K562 (cell line): ENCODE measurements at regions not wholly inside any gene's neighbourhood (a gene's known extent, or its start where the extent isn't known, plus 50 kb on each side); places are given as distances from the start of the nearest gene placed in this dataset.

Experiments
- ATAC-seq: fragments of 200-7000 bp; cut with Tn5 transposase; 3 replicates; pipeline ENCODE4 v1.9.1; 2020; ENCODE audit warnings: moderate library complexity
- BruUV-seq: library from RNA; stranded (reverse); fragments of 400-500 nt; replicated peaks from 2 replicates; lab custom pipeline; 2021; lab: Mats Ljungman, UMichigan
- CTCF ChIA-PET: fragments of 300-600 bp; formaldehyde crosslinking; extraction: SDS; loops from one replicate; lab custom pipeline; 2021; ENCODE audit warnings: low intra/inter-chr PET ratio; lab: Yijun Ruan, JAX
- POLR2A ChIA-PET: fragments of 300-600, 350-650 bp; sonication (Branson Sonifier 250); formaldehyde crosslinking; extraction: SDS; loops from one replicate; lab custom pipeline; 2021; ENCODE audit warnings: antibody characterized with exemption, inconsistent platforms; lab: Yijun Ruan, JAX
- DNase-seq, 4 experiments: peaks; one replicate each; pipeline versions ENCODE4 v3.0.0 to v3.0.0-alpha.2; 2011 to 2018; ENCODE audit warnings: low spot score in 3 of 4, mixed read lengths in 3 of 4; ENCODE audit errors: extremely low read depth in 1 of 4
- FAIRE-seq: peaks from 2 replicates; lab custom pipeline; 2011; peaks lifted over from hg19 to GRCh38; lab: Jason Lieb, UNC
- H2AFZ ChIP-seq: 2 replicates; pipeline ENCODE4 v1.6.0; 2011; ENCODE audit warnings: low read depth, low read length, control low read depth, inconsistent platforms
- H3K27ac ChIP-seq: fragments of 200-600 bp; 3 replicates; pipeline ENCODE4 v1.8.0; 2011; ENCODE audit warnings: low read depth, mild to moderate bottlenecking, control low read depth, inconsistent platforms, low read length, moderate library complexity, mixed read lengths; ENCODE audit errors: extremely low read depth
- H3K27me3 ChIP-seq, 2 experiments: fragments of 300-600 bp in 1 of 2; 2 replicates in 1 of 2; 3 replicates in 1 of 2; pipeline versions ENCODE4 v1.6.0 to v1.8.0; 2011; ENCODE audit warnings: inconsistent platforms in 2 of 2, low read length in 2 of 2, mild to moderate bottlenecking in 1 of 2, mixed read lengths in 1 of 2, moderate library complexity in 1 of 2; ENCODE audit not compliant: control insufficient read depth in 2 of 2, insufficient read depth in 2 of 2
- H3K36me3 ChIP-seq: fragments of 300-600 bp; 3 replicates; pipeline ENCODE4 v1.8.0; 2011; ENCODE audit warnings: mild to moderate bottlenecking, low read length, inconsistent platforms; ENCODE audit not compliant: control insufficient read depth, insufficient read depth
- H3K4me1 ChIP-seq, 2 experiments: fragments of 200-600 bp in 1 of 2; replicated peaks in 1 of 2; 2 replicates in 1 of 2; 3 replicates in 1 of 2; pipeline versions ENCODE4 v1.5.1 to v1.8.0; 2011; ENCODE audit warnings: inconsistent platforms in 2 of 2, low read length in 2 of 2, mild to moderate bottlenecking in 1 of 2, mixed read lengths in 1 of 2, moderate library complexity in 1 of 2; ENCODE audit not compliant: control insufficient read depth in 2 of 2, insufficient read depth in 2 of 2
- H3K4me2 ChIP-seq: 2 replicates; pipeline ENCODE4 v1.6.1; 2011; ENCODE audit warnings: low read length, control low read depth, inconsistent platforms, mixed read lengths; ENCODE audit not compliant: insufficient read depth
- H3K4me3 ChIP-seq: fragments of 200-600 bp; sonication (generic), shearing (Covaris generic); 2 replicates; pipeline ENCODE4 v1.5.1; 2016; ENCODE audit warnings: control low read depth, inconsistent platforms
- H3K79me2 ChIP-seq: fragments of 200-600 bp; 3 replicates; pipeline ENCODE4 v1.8.0; 2011; ENCODE audit warnings: low read length, inconsistent platforms; ENCODE audit not compliant: control insufficient read depth, insufficient read depth
- H3K9ac ChIP-seq, 2 experiments: 2 replicates each; pipeline versions ENCODE4 v1.6.0 to v1.6.1; 2011; ENCODE audit warnings: low read depth in 2 of 2, low read length in 2 of 2, control low read depth in 1 of 2, inconsistent platforms in 1 of 2, mild to moderate bottlenecking in 1 of 2, mixed read lengths in 1 of 2; ENCODE audit not compliant: insufficient read depth in 1 of 2
- H3K9me1 ChIP-seq: one replicate; pipeline ENCODE4 v1.6.0; 2011; ENCODE audit warnings: inconsistent platforms, mild to moderate bottlenecking, low read length, moderate library complexity; ENCODE audit not compliant: control insufficient read depth, insufficient read depth
- H3K9me3 ChIP-seq: replicated peaks from 2 replicates; pipeline ENCODE4 v1.5.1; 2011; ENCODE audit warnings: low read depth, low read length, inconsistent platforms; ENCODE audit not compliant: control insufficient read depth, insufficient read depth
- H4K20me1 ChIP-seq: replicated peaks from 2 replicates; pipeline ENCODE4 v1.6.1; 2011; ENCODE audit warnings: low read length, inconsistent platforms, mixed read lengths; ENCODE audit not compliant: control insufficient read depth, insufficient read depth
- CEBPG ChIP-seq, 3 experiments: fragments of 200-800 bp in 1 of 3; sonication (Bioruptor generic) in 1 of 3; sonication (generic) in 1 of 3; formaldehyde crosslinking in 1 of 3; IDR thresholded peaks in 2 of 3; conservative IDR thresholded peaks in 1 of 3; 2 replicates each; pipeline versions ENCODE4 v1.6.1 to v1.8.0; 2016 to 2022; ENCODE audit warnings: missing compliant biosample characterization in 2 of 3, missing genetic modification characterization in 2 of 3, mild to moderate bottlenecking in 1 of 3, missing genetic modification reagents in 1 of 3
- FOXK1 ChIP-seq: sonication (generic); formaldehyde crosslinking; IDR thresholded peaks from 2 replicates; pipeline ENCODE4 v1.8.0; 2022; ENCODE audit warnings: missing genetic modification reagents, mild to moderate bottlenecking, borderline replicate concordance
- MAFF ChIP-seq: IDR thresholded peaks from 2 replicates; pipeline ENCODE4 v1.6.1; 2012; ENCODE audit warnings: low read length, improper control_type of control experiment
- WGBS: fragments of 100-300 bp; shearing (Covaris generic); methylation state at CpG from one replicate; pipeline ENCODE4 v1.1.6; 2016; ENCODE audit warnings: low coverage, mixed read lengths; ENCODE audit not compliant: insufficient coverage; ENCODE audit errors: missing lambda C conversion rate; 5-methylcytosine and 5-hydroxymethylcytosine counted together
- in situ Hi-C: fragments of 300-500 bp; cut with MboI; formaldehyde crosslinking; loops from 4 replicates; pipeline ENCODE4 v1.15.0; 2018; ENCODE audit warnings: inconsistent platforms, mixed read lengths
- intact Hi-C: fragments of 100-400 bp; cut with micrococcal nuclease; formaldehyde crosslinking; loops from 2 replicates; pipeline ENCODE4 v1.14.2; 2022
- TF ChIP-seq, protein P1 (sequence below): fragments of 250-450 bp; sonication (Bioruptor Pico); IDR thresholded peaks from 2 replicates; pipeline ENCODE4 v1.5.1; 2021; ENCODE audit warnings: mild to moderate bottlenecking
- TF ChIP-seq, protein P2 (sequence below), 2 experiments: fragments of 450-650 bp; IDR thresholded peaks; 2 replicates each; pipeline ENCODE4 v1.6.1; 2016
- TF ChIP-seq, protein P3 (sequence below): sonication (generic); formaldehyde crosslinking; IDR thresholded peaks from 2 replicates; pipeline ENCODE4 v1.8.1; 2022; ENCODE audit warnings: missing genetic modification reagents

- Histone ChIP-seq H3K9me3 (no peaks in the 10 kb centered on the region), H3K27ac (no peak overlapping the region), H3K4me2 (no peak overlapping the region), H3K79me2 (no peaks in the 10 kb centered on the region), H3K4me1 (no peaks in the 10 kb centered on the region), H4K20me1 (no peaks in the 10 kb centered on the region), H3K9ac (no peak overlapping the region), H3K27me3 (no peaks in the 10 kb centered on the region), H2AFZ (no peak overlapping the region), H3K36me3 (no peaks in the 10 kb centered on the region), H3K4me3 (no peak overlapping the region), H3K9me1 (no peaks in the 10 kb centered on the region)
- WGBS, result 9% methylated on average over 2 of the region's 2 CpGs
- no peak for FAIRE-seq
- no TSS peak for BruUV-seq
- TF ChIP-seq, protein P1, sequence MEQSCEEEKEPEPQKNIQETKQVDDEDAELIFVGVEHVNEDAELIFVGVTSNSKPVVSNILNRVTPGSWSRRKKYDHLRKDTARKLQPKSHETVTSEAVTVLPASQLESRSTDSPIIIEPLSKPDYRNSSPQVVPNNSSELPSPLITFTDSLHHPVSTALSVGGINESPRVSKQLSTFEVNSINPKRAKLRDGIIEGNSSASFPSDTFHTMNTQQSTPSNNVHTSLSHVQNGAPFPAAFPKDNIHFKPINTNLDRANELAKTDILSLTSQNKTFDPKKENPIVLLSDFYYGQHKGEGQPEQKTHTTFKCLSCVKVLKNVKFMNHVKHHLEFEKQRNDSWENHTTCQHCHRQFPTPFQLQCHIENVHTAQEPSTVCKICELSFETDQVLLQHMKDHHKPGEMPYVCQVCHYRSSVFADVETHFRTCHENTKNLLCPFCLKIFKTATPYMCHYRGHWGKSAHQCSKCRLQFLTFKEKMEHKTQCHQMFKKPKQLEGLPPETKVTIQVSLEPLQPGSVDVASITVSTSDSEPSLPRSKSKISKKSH (CRISPR knock-in tag), result no peak
- TF ChIP-seq CEBPG (CRISPR knock-in tag; IDR thresholded peaks at IDR 0.05), result no peak
- TF ChIP-seq CEBPG (tag; conservative IDR thresholded peaks at IDR 0.05 in 1 of 2, IDR thresholded peaks at IDR 0.05 in 1 of 2), result 0 out of 4 replicates have a peak, but pooled peaks of 1 of the 2 experiments have one; percentile 24
- ChIA-PET POLR2A (no interaction called here), CTCF (no interaction called here)
- intact Hi-C loops (no loop called here), in situ Hi-C loops (no loop called here)
- no peak for DNase-seq
- ATAC-seq, result no peak
These were observed 280.3 kb downstream of the ADAMTS20 start for GRCh38 chr12:43271659-43272058.

DNA sequence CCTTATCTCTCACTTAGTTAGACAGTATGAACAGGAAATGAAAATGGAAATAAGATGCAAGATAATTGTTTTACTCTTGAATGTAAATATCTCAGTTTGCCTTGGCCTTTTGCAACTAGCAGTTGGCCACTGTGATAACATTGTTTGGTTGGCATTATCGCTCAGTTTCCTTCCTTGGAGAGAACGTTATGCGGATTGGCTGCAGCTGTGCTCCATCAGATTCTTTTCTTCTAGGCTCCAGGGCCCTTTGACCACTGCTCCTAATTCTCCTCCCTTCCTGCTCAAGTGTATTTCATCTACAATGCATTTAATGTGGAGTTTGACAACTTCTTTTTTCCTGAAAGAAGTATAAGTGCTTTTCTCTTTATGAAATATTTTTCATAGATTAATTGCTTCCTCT, 284.2 kb downstream of the ADAMTS20 start:
- intact Hi-C loops (no loop called here), in situ Hi-C loops (no loop called here)
- CTCF ChIA-PET, result no interaction called here
- Histone ChIP-seq H3K36me3 (no peaks in the 10 kb centered on the region), H3K27ac (no peak overlapping the region), H2AFZ (no peak overlapping the region), H3K4me1 (no peaks in the 10 kb centered on the region), H3K9me3 (no peaks in the 10 kb centered on the region), H3K27me3 (no peaks in the 10 kb centered on the region), H3K4me2 (no peak overlapping the region), H4K20me1 (no peaks in the 10 kb centered on the region), H3K9ac (no peak overlapping the region), H3K79me2 (no peaks in the 10 kb centered on the region), H3K4me3 (no peak overlapping the region), H3K9me1 (no peaks in the 10 kb centered on the region)
- no peak for FAIRE-seq
- DNase-seq, result no peak
- POLR2A ChIA-PET, result no interaction called here
- no TSS peak for BruUV-seq
- WGBS, result 0% methylated on average over 3 of the region's 3 CpGs
- TF ChIP-seq FOXK1 (CRISPR knock-in tag) (no peak), MAFF (no peak)
- TF ChIP-seq, protein P2, sequence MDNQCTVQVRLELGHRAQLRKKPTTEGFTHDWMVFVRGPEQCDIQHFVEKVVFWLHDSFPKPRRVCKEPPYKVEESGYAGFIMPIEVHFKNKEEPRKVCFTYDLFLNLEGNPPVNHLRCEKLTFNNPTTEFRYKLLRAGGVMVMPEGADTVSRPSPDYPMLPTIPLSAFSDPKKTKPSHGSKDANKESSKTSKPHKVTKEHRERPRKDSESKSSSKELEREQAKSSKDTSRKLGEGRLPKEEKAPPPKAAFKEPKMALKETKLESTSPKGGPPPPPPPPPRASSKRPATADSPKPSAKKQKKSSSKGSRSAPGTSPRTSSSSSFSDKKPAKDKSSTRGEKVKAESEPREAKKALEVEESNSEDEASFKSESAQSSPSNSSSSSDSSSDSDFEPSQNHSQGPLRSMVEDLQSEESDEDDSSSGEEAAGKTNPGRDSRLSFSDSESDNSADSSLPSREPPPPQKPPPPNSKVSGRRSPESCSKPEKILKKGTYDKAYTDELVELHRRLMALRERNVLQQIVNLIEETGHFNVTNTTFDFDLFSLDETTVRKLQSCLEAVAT (IDR thresholded peaks at IDR 0.05), result no peak
- TF ChIP-seq, protein P3, sequence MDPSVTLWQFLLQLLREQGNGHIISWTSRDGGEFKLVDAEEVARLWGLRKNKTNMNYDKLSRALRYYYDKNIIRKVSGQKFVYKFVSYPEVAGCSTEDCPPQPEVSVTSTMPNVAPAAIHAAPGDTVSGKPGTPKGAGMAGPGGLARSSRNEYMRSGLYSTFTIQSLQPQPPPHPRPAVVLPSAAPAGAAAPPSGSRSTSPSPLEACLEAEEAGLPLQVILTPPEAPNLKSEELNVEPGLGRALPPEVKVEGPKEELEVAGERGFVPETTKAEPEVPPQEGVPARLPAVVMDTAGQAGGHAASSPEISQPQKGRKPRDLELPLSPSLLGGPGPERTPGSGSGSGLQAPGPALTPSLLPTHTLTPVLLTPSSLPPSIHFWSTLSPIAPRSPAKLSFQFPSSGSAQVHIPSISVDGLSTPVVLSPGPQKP, result no peak
- ATAC-seq, result no peak
